PFSK-1 (cell line): ENCODE measurements at regions not wholly inside any gene's neighbourhood (a gene's known extent, or its start where the extent isn't known, plus 50 kb on each side); places are given as distances from the start of the nearest gene placed in this dataset.

Source experiments
- FOXP2 ChIP-seq: optimal IDR thresholded peaks from 2 replicates; pipeline ENCODE3; 2011; ENCODE audit warnings: borderline replicate concordance, control low read depth, inconsistent platforms; ENCODE audit not compliant: insufficient read depth; ENCODE audit errors: extremely low read length, extremely low read depth
- POLR2AphosphoS5 ChIP-seq: IDR thresholded peaks from 2 replicates; pipeline ENCODE4 v1.6.1; 2012; ENCODE audit warnings: low read depth, mild to moderate bottlenecking, control low read depth, low read length, moderate library complexity
- REST ChIP-seq, 2 experiments: IDR thresholded peaks; 2 replicates each; pipeline versions ENCODE4 v1.6.1 to v1.8.0; 2011 to 2012; ENCODE audit warnings: low read depth in 2 of 2, low read length in 2 of 2, control low read depth in 1 of 2, inconsistent platforms in 1 of 2, mild to moderate bottlenecking in 1 of 2, moderate library complexity in 1 of 2; ENCODE audit not compliant: insufficient read depth in 1 of 2
- SIN3A ChIP-seq: IDR thresholded peaks from 2 replicates; pipeline ENCODE4 v1.6.1; 2012; ENCODE audit warnings: mild to moderate bottlenecking, low read length, moderate library complexity, borderline replicate concordance; ENCODE audit not compliant: insufficient read depth
- TAF1 ChIP-seq: IDR thresholded peaks from 2 replicates; pipeline ENCODE4 v1.6.1; 2012; ENCODE audit warnings: low read length, control low read depth, borderline replicate concordance; ENCODE audit not compliant: insufficient read depth

DNA sequence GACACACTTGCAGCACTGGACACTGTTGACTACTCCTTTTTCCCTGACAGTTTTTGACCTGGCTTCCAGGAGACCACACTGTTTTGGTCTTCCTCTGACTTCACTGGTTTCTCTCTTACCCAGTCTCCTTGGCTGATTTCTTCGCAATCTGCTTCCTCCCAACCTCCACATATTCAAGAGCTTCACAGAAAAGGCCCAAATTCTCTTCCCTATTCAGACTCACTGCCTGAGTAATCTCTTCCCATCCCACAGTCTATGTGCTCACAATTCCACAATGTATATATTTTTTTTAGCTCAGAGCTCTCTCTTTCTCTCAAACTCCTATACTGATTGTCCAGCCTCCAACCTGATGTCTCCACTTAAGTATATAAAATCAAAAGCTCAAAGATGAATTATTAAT lies 115.4 kb downstream of the SINHCAF start:
- TF ChIP-seq SIN3A (no peak), REST (IDR thresholded peaks at IDR 0.05; ENCODE audit: insufficient read depth in 1 of 2, low read depth in 2 of 2, low read length in 2 of 2) (no peak), POLR2AphosphoS5 (no peak), FOXP2 (no peak)

DNA sequence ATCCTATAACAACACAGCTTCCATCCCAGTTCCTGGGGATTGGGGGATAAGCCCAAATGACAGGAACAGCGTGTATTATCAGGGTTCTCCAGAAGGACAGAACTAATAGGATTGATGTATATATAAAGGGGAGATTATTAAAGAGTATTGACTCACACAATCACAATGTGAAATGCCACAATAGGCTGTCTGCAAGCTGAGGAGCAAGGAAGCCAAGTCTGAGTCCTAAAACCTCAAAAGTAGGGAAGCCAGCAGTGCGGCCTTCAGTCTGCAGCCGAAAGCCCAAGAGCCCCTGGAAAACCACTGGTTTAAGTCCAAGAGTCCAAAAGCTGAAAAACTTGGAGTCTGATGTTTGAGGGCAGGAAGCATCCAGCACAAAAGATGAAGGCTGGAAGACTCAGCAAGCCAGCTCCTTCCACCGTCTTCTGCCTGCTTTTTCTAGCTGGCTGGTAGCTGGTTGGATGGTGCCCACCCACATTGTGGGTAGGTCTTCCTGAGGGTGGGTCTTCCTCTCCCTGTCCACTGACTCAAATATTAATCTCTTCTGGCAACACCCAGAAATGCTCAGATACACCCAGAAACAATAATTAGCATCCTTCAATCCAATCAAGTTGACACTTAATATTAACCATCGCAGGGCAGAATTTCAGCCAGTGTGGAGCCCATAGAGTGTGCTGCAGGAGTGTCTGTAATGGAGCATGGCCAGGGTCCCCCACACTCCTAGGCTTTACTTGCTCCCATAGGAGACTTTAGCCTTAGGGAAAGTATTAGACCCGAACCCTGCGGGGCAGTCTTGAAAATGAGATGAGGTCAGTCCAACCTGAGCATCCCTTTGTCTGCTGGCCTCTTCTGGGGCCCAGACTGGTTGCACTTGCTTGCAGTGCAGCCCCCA lies 111.1 kb downstream of the SINHCAF start:
- TF ChIP-seq SIN3A (no peak), REST (IDR thresholded peaks at IDR 0.05; ENCODE audit: insufficient read depth in 1 of 2, low read depth in 2 of 2, low read length in 2 of 2) (no peak), TAF1 (no peak), FOXP2 (no peak), POLR2AphosphoS5 (no peak)

GRCh38 chr12:31215518-31216232 lies 110.3 kb downstream of the SINHCAF start:
- no peak for TF ChIP-seq TAF1
- TF ChIP-seq REST (IDR thresholded peaks at IDR 0.05; ENCODE audit: insufficient read depth in 1 of 2, low read depth in 2 of 2, low read length in 2 of 2): no peak
- TF ChIP-seq SIN3A: no peak
- TF ChIP-seq FOXP2: no peak
- no peak for TF ChIP-seq POLR2AphosphoS5

GRCh38 chr12:31216479-31216878 lies 109.5 kb downstream of the SINHCAF start:
- TF ChIP-seq REST (IDR thresholded peaks at IDR 0.05; ENCODE audit: insufficient read depth in 1 of 2, low read depth in 2 of 2, low read length in 2 of 2) (no peak), FOXP2 (no peak), TAF1 (no peak), SIN3A (no peak), POLR2AphosphoS5 (no peak)
